HEK293T (cell line): ENCODE measurements at regions not wholly inside any gene's neighbourhood (a gene's known extent, or its start where the extent isn't known, plus 50 kb on each side); places are given as distances from the start of the nearest gene placed in this dataset.

ENCODE experiments used
- CTCF ChIA-PET: fragments of 350-600 bp; formaldehyde crosslinking; extraction: SDS; loops from one replicate; lab custom pipeline; 2021; ENCODE audit warnings: antibody characterized with exemption, inconsistent platforms; lab: Yijun Ruan, JAX
- POLR2A ChIA-PET: fragments of 350-600 bp; formaldehyde crosslinking; extraction: SDS; loops from one replicate; lab custom pipeline; 2020; ENCODE audit warnings: antibody characterized with exemption, inconsistent platforms; lab: Yijun Ruan, JAX
- DNase-seq: peaks from one replicate; pipeline ENCODE4 v3.0.0; 2012; ENCODE audit warnings: mixed read lengths; ENCODE audit errors: extremely low spot score
- ARNT ChIP-seq: fragments of 450-650 bp; IDR thresholded peaks from 2 replicates; pipeline ENCODE4 v1.6.1; 2017; ENCODE audit warnings: mild to moderate bottlenecking
- BHLHE40 ChIP-seq: fragments of 450-650 bp; IDR thresholded peaks from 2 replicates; pipeline ENCODE4 v1.6.1; 2016; ENCODE audit warnings: mild to moderate bottlenecking, moderate library complexity, borderline replicate concordance
- CTBP1 ChIP-seq: fragments of 450-650 bp; IDR thresholded peaks from 2 replicates; pipeline ENCODE4 v1.6.1; 2016; ENCODE audit warnings: borderline replicate concordance
- ELF4 ChIP-seq: fragments of 450-650 bp; IDR thresholded peaks from 2 replicates; pipeline ENCODE4 v1.6.1; 2017; ENCODE audit warnings: antibody characterized with exemption
- FOXA1 ChIP-seq: fragments of 450-650 bp; IDR thresholded peaks from 2 replicates; pipeline ENCODE4 v1.6.1; 2016; ENCODE audit warnings: mild to moderate bottlenecking
- FOXK2 ChIP-seq: fragments of 450-650 bp; IDR thresholded peaks from 2 replicates; pipeline ENCODE4 v1.6.1; 2016; ENCODE audit warnings: mild to moderate bottlenecking
- FOXM1 ChIP-seq: fragments of 450-650 bp; IDR thresholded peaks from 2 replicates; pipeline ENCODE4 v1.6.1; 2017; ENCODE audit warnings: mild to moderate bottlenecking, borderline replicate concordance
- HDGF ChIP-seq: fragments of 450-650 bp; IDR thresholded peaks from 2 replicates; pipeline ENCODE4 v1.6.1; 2017; ENCODE audit warnings: antibody characterized with exemption, borderline replicate concordance
- L3MBTL2 ChIP-seq: fragments of 450-650 bp; conservative IDR thresholded peaks from 2 replicates; pipeline ENCODE4 v1.6.1; 2016; ENCODE audit warnings: mild to moderate bottlenecking
- LEF1 ChIP-seq: fragments of 450-650 bp; IDR thresholded peaks from 2 replicates; pipeline ENCODE4 v1.6.1; 2017; ENCODE audit warnings: mild to moderate bottlenecking, borderline replicate concordance
- NFRKB ChIP-seq: fragments of 450-650 bp; IDR thresholded peaks from 2 replicates; pipeline ENCODE4 v1.6.1; 2016; ENCODE audit warnings: mild to moderate bottlenecking, moderate library complexity
- PKNOX1 ChIP-seq: fragments of 450-650 bp; IDR thresholded peaks from 2 replicates; pipeline ENCODE4 v1.6.1; 2016
- SP1 ChIP-seq: fragments of 450-650 bp; IDR thresholded peaks from 2 replicates; pipeline ENCODE4 v1.6.1; 2017
- SUZ12 ChIP-seq: fragments of 450-650 bp; IDR thresholded peaks from 2 replicates; pipeline ENCODE4 v1.6.1; 2016; ENCODE audit warnings: mild to moderate bottlenecking
- TARDBP ChIP-seq: fragments of 450-650 bp; IDR thresholded peaks from 2 replicates; pipeline ENCODE4 v1.6.1; 2016
- ZNF384 ChIP-seq: fragments of 450-650 bp; IDR thresholded peaks from 2 replicates; pipeline ENCODE4 v1.6.1; 2016

DNA sequence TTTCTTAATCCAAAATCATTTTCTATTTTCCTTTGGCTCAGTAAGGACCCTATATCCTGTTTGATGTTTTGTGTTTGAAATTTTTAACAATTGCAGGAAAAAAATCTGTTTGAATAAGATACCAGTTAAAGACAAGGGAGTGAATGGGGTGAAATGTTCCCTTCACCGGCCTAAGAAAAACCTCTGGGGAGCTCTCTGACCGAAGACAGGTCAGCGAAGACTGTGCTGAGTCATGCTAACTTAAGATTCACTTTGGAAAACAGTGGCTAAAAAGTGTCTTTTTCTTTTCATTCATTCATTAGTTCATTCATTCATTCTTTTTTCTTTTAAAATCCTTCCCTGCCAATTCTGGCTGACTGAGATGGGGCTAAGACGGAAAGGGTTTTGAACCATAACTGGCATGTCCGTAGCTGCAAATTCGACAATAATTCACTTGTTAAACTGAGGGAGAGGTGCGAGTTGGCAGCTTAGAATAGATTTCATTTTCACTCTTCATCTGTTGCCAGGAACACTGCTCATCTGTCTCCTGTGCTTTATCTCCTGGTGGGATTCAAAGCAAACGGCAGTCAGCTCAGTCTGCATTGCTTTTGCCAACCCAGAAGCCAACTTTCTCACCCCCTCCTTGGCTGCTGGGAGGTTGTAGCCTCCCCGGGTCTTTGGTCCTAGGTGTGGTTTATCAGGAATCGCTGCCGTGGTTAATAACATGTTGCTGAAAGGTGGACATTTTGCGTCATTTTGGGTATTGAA lies 434.0 kb upstream of the LARGE1 start:
- ChIA-PET POLR2A (no interaction called here), CTCF (no interaction called here)
- no peak for DNase-seq
- no peak for TF ChIP-seq ELF4
- TF ChIP-seq ZNF384, result no peak
- no peak for TF ChIP-seq SUZ12
- TF ChIP-seq FOXM1, result no peak
- no peak for TF ChIP-seq SP1
- TF ChIP-seq ARNT, result no peak
- no peak for TF ChIP-seq HDGF
- TF ChIP-seq BHLHE40, result no peak
- no peak for TF ChIP-seq FOXA1
- TF ChIP-seq LEF1, result no peak
- TF ChIP-seq CTBP1, result no peak
- TF ChIP-seq PKNOX1, result no peak
- no peak for TF ChIP-seq FOXK2
- no peak for TF ChIP-seq L3MBTL2
- TF ChIP-seq NFRKB, result no peak

GRCh38 chr22:34356481-34356880 lies 436.2 kb upstream of the LARGE1 start:
- ChIA-PET POLR2A (no interaction called here), CTCF (no interaction called here)
- TF ChIP-seq ZNF384, result no peak
- no peak for TF ChIP-seq SUZ12
- no peak for TF ChIP-seq LEF1
- no peak for TF ChIP-seq HDGF
- no peak for TF ChIP-seq BHLHE40
- no peak for TF ChIP-seq ARNT
- TF ChIP-seq NFRKB, result no peak
- TF ChIP-seq FOXK2, result no peak
- TF ChIP-seq TARDBP, result no peak
- no peak for TF ChIP-seq SP1
- TF ChIP-seq CTBP1, result no peak
- TF ChIP-seq ELF4, result no peak
- no peak for TF ChIP-seq FOXM1
- DNase-seq, result no peak

DNA sequence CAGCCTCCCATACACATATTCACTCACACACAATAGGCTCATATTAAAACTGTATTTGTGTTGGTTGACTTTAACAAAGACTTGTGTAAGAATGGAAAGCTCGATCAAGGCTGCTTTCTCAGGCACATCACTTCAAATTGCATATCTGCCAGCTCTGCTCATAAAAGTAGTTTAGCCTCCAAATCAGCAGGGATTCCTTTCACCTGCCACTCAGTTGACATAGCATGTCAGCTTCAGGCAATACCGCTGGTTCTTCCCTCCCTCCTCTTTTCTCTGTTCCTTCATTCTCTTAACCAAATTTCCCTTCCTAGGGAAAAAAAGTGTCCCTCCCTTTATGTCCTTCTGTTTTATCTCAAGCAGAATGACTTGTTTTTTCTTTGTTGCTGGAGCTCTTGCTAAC lies 450.4 kb upstream of the LARGE1 start:
- TF ChIP-seq SP1, result no peak
- TF ChIP-seq ELF4, result no peak
- TF ChIP-seq HDGF, result no peak
- no peak for TF ChIP-seq FOXK2
- no peak for TF ChIP-seq CTBP1
- TF ChIP-seq NFRKB, result no peak
- no peak for TF ChIP-seq BHLHE40
- TF ChIP-seq SUZ12, result no peak
- no peak for TF ChIP-seq PKNOX1
- TF ChIP-seq LEF1, result no peak
- no peak for TF ChIP-seq FOXM1
- TF ChIP-seq ZNF384, result no peak
- no peak for TF ChIP-seq TARDBP
- TF ChIP-seq FOXA1, result no peak
- TF ChIP-seq ARNT, result no peak
- no peak for TF ChIP-seq L3MBTL2
- POLR2A ChIA-PET, result no interaction called here
- CTCF ChIA-PET, result no interaction called here
- no peak for DNase-seq

GRCh38 chr22:34379825-34380224 lies 459.5 kb upstream of the LARGE1 start:
- TF ChIP-seq ELF4 (no peak), LEF1 (no peak), ZNF384 (no peak), CTBP1 (no peak), NFRKB (no peak)
- ChIA-PET POLR2A (no interaction called here), CTCF (no interaction called here)
- no peak for DNase-seq

GRCh38 chr22:34380532-34380931 lies 460.3 kb upstream of the LARGE1 start:
- TF ChIP-seq PKNOX1 (no peak), ARNT (no peak), BHLHE40 (no peak), FOXA1 (no peak), SUZ12 (no peak), L3MBTL2 (no peak), ELF4 (no peak), HDGF (no peak), FOXM1 (no peak), TARDBP (no peak), FOXK2 (no peak), SP1 (no peak), LEF1 (no peak), NFRKB (no peak), ZNF384 (no peak), CTBP1 (no peak)
- ChIA-PET CTCF (no interaction called here), POLR2A (no interaction called here)
- no peak for DNase-seq

DNA sequence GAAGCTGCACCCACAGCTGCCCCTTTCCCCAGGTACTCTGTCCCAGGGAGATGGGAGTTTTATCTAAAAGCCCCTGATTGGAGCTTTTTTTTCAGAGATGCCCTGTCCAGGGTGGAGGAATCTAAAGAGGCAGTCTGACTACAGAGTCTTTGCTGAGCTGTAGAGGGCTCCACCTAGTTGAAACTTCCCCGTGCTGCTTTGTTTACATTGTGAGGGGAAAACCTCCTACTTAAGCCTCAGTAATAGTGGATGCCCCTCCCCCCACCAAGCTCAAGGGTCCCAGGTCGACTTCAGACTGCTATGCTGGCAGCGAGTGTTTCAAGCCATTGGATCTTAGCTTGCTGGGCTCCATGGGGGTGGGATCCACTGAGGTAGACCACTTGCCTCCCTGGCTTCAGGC lies 470.1 kb upstream of the LARGE1 start:
- POLR2A ChIA-PET, result no interaction called here
- TF ChIP-seq NFRKB (no peak), TARDBP (no peak), ZNF384 (no peak), PKNOX1 (no peak), BHLHE40 (no peak), ARNT (no peak), LEF1 (no peak), CTBP1 (no peak), L3MBTL2 (no peak), SP1 (no peak), ELF4 (no peak), FOXM1 (no peak), SUZ12 (no peak), HDGF (no peak), FOXA1 (no peak), FOXK2 (no peak)

More for the DNA sequence above, 470.1 kb upstream of the LARGE1 start:
- CTCF ChIA-PET, result no interaction called here
- no peak for DNase-seq
